ENCODE measurements at regions not wholly inside any gene's neighbourhood (a gene's known extent, or its start where the extent isn't known, plus 50 kb on each side); places are given as distances from the start of the nearest gene placed in this dataset.

GRCh38 chr15:88315221-88315878 is 58.8 kb upstream of the NTRK3 start:
- DNase-seq (ENCODE audit: low read depth in 2 of 2), result no peak

GRCh38 chr15:88312941-88313579 is 56.5 kb upstream of the NTRK3 start:
- no peak for DNase-seq (ENCODE audit: low read depth in 2 of 2)

GRCh38 chr15:88309363-88309762 is 52.8 kb upstream of the NTRK3 start:
- DNase-seq (ENCODE audit: low read depth in 2 of 2), result no peak

GRCh38 chr15:88307344-88307743 is 50.8 kb upstream of the NTRK3 start:
- DNase-seq (ENCODE audit: low read depth in 2 of 2), result no peak

Measured in stimulated activated CD4-positive, alpha-beta T cell treated with anti-CD3 and anti-CD28 coated beads, Interleukin-12 subunit alpha, Interleukin-12 subunit beta, amount 100 ng/mL, for 24 hours (primary cell).